Myocyte (in vitro differentiated cells): ENCODE measurements at regions not wholly inside any gene's neighbourhood (a gene's known extent, or its start where the extent isn't known, plus 50 kb on each side); places are given as distances from the start of the nearest gene placed in this dataset.
A peak's percentile ranks its signal among the peaks of the same experiment; 100 is the strongest.
"Not testable (repeated sequence)": the region's sequence is repeated elsewhere in the genome, so short reads cannot be mapped to it uniquely, and the experiment has no call there.

Experiments used
- DNase-seq: peaks from one replicate; pipeline ENCODE4 v3.0.0-alpha.2; 2012; ENCODE audit warnings: low read depth

DNA sequence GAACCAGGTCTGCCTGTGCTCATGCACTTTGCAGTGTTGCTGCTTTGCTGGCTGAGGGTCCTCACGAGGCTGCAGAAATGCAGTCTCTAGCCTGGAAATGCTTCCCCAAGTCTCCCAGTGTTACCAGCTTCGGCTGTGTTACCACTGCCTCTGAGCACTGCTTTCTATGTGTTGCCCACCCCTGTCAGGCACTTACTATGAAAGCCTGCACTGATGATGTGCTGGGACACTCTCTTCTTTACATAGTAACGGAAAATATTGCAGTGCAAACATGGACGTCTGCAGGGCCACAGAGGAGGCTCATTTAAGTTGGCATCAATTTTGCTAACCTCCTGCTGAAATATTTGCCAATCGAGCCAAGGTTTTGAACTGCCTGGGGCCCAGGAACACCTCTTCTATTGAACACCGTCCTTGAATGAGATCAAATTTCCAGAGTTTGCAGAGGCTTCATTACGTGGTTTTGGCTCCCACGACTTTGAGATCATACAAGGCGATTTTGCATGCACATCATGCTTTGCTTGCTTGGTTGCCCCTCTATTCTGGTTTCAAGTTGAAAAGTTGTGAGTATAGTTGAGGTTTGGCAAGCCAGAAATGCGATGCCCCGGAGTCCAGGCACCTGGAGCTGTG is 404.7 kb upstream of the PODXL start:
- no peak for DNase-seq

GRCh38 chr7:131959106-131959812 is 402.8 kb upstream of the PODXL start:
- DNase-seq, result peak; percentile 79

GRCh38 chr7:131957338-131958020 is 401.1 kb upstream of the PODXL start:
- DNase-seq, result no peak

DNA sequence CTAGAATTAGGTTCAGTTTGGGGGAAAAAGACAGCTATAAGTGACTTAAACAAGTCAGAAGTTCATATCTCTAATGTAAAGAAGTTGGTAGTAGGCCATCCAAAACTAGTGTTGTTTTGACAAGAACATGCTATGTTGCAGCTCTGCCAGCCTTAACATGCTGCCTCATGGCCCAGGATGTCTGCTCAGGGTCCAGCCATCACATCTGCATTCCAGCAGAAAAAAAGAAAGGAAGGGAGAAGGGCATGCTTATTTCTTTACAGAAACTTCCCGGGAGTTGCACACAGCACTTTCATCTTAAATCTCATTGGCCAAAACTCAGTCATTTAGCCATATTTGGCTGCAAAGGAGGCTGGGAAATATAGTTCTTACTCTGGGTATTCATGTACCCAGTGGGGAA is 400.4 kb upstream of the PODXL start:
- DNase-seq, result no peak

DNA sequence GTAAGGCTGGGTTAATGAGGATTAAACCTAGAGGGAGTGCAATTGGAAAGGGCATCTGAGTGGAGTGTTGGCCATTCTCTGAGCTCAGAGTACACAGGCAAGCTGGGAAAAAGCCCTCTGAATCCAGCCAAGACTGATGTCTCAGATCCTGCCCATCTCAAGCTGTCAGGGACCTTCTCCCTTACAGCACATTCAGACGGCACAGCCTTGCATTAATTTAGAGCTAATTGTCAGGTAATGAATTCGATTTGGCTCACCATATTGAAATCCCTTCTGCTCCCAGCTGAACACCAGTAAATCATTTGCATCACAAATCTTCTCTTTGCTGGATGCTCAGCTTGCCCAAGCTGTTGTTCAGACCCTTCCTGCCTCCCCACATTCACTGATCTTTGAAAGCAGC is 399.3 kb upstream of the PODXL start:
- DNase-seq, result no peak

GRCh38 chr7:131953184-131953583 is 396.8 kb upstream of the PODXL start:
- no peak for DNase-seq

DNA sequence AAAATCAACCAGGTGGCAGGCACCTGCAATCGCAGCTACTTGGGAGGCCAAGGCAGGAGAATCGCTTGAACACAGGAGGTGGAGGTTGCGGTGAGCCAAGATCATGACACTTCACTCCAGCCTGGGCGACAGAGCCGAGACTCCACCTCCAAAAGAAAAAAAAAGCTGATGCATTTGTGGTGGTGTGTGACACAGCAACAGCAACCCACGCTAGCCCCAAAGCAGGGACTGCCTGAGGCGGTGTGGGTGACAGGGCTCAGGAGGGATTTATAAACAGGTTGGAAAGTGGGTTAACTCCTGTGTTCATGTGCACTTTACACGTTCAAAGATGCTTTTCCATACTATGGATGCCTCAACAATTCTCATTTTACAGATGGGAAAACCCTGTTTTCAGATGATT is 395.9 kb upstream of the PODXL start:
- DNase-seq, result no peak

DNA sequence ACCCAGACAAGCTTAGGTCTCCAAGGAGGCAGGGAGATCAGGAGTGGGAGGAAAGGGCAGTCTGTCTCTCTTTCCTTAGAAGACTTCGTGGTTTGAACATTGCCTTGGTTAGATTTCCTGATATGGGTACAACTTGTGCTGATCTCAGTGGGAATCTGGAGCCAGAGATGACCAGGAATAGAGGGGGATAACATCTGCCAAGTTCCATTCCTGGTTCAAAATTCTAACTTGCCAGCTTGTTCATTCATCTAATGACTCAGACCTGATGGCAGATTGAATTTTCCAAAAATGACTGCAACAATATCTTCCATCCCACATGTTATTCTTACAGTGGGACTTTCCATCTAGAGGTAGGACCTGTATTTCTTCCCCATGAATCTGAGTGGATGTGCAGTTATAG is 394.3 kb upstream of the PODXL start:
- DNase-seq, result no peak

GRCh38 chr7:131949659-131950058 is 393.2 kb upstream of the PODXL start:
- no peak for DNase-seq

DNA sequence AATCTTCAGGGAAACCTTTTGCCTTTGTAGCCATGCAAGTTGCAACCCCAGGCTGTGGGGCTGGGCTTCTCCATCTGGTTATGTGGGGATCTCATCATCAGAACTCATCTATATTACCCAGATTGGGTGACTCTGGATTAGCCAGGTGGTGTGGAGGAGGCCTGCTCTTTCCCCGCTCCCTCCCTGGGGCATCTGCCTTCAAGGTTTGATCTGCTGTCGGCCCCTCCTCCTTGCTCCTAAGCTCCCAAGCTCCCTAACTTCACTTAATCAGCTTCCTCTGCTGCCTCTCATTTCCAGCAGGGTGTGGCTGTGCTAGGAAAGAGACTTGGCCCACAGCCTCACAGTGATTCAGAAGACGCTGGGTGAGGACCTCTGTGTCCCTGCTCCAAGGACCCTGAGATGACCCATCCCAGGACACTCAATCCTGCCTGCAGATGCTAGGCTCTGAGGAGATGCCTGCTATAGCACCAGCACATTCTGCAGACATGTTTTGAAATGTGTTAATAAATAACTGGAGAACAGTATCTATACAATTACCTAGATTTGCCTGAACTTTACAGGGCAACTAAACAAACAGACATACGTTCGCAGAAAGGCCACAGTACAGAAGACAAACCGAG is 392.1 kb upstream of the PODXL start:
- DNase-seq, result no peak

DNA sequence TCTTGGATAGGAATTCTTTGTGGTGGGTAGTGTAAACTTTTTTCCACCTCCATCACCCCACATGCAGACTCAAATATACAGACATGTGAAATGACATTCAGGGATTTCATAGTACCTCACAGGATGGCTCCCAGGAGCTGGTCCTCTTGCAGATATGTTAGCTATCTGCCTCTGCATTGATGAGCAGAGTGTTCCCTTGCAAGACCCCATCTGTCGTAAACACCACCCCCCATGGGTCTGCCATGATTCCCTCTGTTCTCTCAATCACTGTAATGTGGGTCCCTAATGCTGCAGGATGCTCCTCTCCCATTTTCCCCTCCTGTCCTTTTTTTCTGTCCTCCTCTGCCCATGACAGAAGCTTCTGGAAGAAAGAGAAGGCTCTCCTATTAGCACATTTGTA is 391.2 kb upstream of the PODXL start:
- DNase-seq, result no peak

- DNase-seq, result no peak
Observed at GRCh38 chr7:131945957-131946544, 389.6 kb upstream of the PODXL start.

DNA sequence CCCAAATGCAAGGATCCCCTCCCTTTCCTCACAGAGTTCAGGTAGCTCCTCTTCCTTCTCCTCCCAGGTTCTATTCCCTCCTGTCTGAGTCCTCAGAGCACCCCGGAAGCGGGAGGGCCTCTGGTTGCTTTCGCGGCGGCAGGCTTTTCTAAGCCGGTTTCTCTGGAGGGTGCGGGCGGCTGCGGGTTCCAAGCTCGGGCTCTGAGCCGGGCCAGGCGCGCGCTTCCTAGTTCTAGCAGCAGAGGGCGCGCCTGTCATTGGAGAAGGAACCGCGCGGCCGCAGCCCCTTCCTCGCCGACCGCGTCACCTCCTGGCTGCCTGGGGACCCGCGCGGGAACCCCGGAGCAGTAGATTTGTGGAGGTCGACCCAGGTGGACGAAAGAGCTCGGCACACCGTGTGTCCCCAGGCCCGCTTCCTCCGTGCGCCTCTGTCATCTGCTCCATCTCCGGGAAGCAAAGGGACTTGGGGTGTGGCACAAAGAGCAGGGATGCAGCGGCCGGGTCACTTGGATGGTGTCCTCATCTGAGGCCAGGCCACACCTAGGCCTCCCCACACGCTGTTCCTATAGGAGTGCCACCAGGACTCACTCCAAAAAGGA is 389.0 kb upstream of the PODXL start:
- peak; percentile 50 for DNase-seq

DNA sequence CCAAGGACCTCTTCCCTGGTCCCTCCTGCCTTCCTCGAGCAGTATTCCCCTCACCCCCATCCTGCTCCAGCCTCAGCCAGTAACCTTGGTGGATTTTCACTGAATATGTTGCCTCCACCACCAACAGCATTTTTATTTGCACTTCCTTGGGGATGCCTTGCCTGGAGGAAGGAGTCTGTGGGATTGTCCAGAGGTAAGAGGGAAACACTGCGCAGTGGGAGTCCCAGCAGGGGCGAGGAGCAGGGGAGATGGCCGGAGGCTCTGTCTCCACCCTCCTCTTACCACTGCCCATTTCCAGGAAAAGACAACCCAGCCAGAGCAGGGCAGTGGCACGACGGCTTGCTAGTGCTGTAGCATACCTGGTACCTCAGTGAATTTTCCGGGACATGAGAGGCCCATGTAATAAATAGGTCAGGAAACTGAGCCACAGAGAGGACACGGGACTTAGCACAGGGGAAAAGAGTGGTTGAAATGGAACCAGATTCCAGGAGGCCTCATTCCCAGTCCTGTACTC is 388.2 kb upstream of the PODXL start:
- no peak for DNase-seq

DNA sequence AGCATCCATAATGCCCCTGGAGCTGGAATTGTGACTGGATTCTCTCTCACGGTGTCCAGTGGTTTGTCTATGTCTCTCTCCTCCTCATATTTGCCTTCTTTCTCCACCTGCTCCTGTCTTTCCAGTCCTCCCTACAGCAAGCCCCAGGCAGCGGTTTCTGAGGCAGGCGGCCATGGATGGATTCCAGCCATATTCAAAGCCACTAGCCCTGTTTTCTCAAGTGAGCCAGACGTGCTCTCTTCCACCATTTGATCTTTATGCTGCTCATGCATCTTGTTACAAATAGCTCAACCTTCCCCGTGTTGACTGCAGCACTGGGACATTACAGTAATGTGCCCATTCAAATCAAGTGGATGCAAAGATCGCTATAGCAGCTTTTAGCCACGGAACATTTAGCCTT is 387.2 kb upstream of the PODXL start:
- peak; percentile 88 for DNase-seq

GRCh38 chr7:131943211-131943610 is 386.8 kb upstream of the PODXL start:
- DNase-seq, result no peak

GRCh38 chr7:131942287-131943150 is 386.1 kb upstream of the PODXL start:
- no peak for DNase-seq

GRCh38 chr7:131941291-131941690 is 384.9 kb upstream of the PODXL start:
- no peak for DNase-seq

GRCh38 chr7:131940621-131941165 is 384.3 kb upstream of the PODXL start:
- DNase-seq, result no peak

DNA sequence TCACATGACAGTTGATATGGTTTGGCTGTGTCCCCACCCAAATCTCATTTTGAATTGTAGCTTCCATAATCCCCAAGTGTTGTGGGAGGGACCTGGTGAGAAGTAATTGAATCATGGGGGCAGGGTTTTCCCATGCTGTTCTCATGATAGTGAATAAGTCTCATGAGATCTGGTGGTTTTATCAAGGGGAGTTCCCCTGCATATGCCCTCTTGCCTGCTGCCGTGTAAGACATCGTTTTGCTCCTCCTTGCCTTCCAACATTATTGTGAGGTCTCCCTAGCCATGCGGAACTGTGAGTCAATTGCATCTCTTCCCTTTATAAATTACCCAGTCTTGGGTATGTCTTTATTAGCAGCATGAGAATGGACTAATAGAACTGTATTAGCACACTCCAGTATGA is 382.4 kb upstream of the PODXL start:
- not testable (repeated sequence) for DNase-seq
